HT-29 (cell line): ENCODE measurements at regions not wholly inside any gene's neighbourhood (a gene's known extent, or its start where the extent isn't known, plus 50 kb on each side); places are given as distances from the start of the nearest gene placed in this dataset.

ENCODE experiments used
- DNase-seq: peaks from one replicate; pipeline ENCODE4 v3.0.0-alpha.2; 2015; ENCODE audit warnings: low spot score

DNA sequence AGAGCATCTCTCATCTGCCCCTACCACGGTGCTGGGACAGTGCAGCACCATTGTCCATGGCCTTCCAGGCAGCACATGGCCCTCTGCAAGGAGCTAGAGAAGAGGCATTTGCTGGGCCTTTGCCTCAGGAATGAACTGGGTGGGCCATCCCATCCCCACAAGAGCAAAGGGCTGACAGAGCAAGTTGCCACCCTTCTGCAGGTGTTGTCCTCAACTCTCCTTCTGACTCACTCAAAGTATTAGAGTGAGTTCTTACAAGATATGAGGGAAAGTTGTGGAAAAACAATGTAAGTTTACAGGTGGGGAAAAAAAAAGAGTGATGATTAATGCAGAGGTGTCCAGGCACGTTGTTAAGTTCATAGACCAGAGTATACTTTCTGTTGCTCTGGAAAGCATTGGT lies 261.2 kb downstream of the SKIDA1 start:
- no peak for DNase-seq

GRCh38 chr10:21263839-21264238 lies 261.6 kb downstream of the SKIDA1 start:
- no peak for DNase-seq

DNA sequence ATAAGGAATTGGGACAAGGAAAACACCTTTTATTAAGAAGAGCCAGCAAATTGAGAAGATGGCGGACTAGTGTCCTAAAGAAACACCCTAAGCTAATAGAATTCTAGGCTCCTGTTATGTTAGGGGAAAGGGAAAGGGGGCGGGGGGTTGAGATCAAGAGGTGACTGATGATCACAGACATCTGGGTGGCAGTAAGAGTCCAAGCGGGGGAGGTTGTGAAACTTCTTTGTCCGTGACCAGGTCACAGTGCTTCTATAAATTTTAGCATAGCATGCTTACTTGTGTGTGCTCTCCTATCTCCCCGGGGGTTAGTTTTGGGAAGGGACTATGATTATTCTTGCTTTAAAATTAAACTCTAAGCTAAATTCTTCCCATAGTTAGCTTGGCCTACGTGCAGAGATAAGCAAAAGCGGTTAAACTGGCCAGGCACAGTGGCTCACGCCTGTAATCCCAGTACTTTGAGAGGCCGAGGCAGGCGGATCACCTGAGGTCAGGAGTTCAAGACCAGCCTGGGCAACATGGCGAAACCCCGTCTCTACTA lies 262.1 kb downstream of the SKIDA1 start:
- DNase-seq, result no peak

DNA sequence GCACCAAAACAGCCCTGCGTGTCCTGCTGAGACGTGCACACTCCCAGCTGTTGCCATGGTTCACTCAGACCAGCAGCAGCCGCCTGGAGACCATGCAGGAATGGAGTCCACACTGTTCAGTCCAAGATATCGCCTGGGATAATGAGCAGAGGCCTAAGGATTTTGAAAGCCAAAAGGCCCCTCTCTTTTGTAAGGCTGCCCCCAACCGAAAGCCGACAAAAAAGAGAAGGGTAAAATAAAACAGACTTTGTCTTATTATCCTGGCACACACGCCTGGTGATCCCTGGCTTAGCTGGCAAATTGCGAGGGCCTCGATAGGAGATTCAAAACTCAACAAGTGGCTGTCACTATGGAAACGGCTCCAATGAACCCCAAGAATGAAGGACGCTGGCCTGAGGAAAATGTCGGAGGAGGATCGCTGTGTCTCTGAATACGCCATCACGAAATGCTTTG lies 263.6 kb downstream of the SKIDA1 start:
- no peak for DNase-seq

- DNase-seq, result no peak
Measured at GRCh38 chr10:21260506-21261149, 264.9 kb downstream of the SKIDA1 start.

- no peak for DNase-seq
Measured at GRCh38 chr10:21260066-21260465, 265.4 kb downstream of the SKIDA1 start.

GRCh38 chr10:21257919-21258318 lies 267.6 kb downstream of the SKIDA1 start:
- no peak for DNase-seq

- DNase-seq, result no peak
Measured at GRCh38 chr10:21257191-21257590, 268.3 kb downstream of the SKIDA1 start.

DNA sequence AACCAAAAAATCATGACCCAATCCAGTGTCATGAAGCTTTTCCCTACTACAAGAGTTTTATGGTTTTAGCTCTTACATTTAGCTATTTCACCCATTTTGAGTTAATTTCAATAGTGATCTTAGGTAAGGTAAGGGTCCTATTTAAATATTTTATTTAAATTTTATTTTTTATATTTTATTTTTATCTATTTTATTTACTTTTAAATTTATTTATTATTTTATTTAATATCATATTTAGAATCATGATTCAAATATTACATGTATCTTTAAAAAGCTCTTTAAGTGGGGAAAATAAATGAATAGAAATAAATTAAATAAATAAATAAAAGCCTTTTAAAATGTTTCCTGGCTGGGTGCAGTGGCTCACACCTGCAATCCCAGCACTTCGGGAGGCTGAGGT lies 276.0 kb downstream of the SKIDA1 start:
- DNase-seq, result no peak

GRCh38 chr10:21247592-21247991 lies 277.9 kb downstream of the SKIDA1 start:
- no peak for DNase-seq

- no peak for DNase-seq
Measured at GRCh38 chr10:21246178-21246577, 279.3 kb downstream of the SKIDA1 start.

GRCh38 chr10:21243748-21244257 lies 281.7 kb downstream of the SKIDA1 start:
- no peak for DNase-seq

GRCh38 chr10:21242915-21243314 lies 282.6 kb downstream of the SKIDA1 start:
- no peak for DNase-seq

- DNase-seq, result no peak
Measured at GRCh38 chr10:21238717-21239116, 286.8 kb downstream of the SKIDA1 start.

GRCh38 chr10:21238044-21238443 lies 287.4 kb downstream of the SKIDA1 start:
- no peak for DNase-seq

DNA sequence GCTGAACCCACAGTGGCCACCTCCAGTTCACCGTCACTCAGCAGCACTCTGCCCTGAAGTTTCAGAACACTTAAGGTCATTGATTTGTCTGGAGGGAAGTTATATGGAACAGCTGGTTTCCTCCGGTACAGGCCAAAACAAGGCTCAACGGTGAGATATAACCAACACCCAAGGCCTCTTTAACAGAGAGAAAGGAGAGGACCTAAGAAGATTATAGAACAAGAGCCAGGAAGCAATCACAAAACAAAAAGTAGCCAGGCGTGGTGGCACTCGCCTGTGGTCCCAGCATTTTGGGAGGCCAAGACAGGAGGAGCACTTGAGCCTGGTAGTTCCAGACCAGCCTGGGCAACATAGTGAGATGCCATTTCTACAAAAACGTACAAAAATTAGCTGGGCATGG lies 290.7 kb downstream of the SKIDA1 start:
- DNase-seq, result no peak

DNA sequence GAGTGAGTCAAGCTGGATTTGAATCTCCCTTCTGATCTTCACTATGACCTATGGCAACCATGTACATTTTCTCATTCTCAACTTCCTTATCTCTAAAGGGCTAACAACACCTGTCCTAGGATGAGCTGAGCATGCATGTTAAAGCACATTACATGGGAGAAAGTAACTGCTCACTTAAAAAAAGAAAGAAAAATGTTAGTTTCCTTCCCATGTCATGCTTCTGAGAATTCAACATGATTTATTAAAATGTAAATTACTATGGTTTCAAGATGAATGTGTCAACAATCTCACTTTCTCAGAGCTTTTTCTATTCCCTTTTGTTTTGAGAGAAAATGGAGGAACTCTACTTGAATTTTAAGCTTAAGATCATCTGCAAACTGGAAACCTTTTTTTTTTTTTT lies 295.3 kb downstream of the SKIDA1 start:
- no peak for DNase-seq

DNA sequence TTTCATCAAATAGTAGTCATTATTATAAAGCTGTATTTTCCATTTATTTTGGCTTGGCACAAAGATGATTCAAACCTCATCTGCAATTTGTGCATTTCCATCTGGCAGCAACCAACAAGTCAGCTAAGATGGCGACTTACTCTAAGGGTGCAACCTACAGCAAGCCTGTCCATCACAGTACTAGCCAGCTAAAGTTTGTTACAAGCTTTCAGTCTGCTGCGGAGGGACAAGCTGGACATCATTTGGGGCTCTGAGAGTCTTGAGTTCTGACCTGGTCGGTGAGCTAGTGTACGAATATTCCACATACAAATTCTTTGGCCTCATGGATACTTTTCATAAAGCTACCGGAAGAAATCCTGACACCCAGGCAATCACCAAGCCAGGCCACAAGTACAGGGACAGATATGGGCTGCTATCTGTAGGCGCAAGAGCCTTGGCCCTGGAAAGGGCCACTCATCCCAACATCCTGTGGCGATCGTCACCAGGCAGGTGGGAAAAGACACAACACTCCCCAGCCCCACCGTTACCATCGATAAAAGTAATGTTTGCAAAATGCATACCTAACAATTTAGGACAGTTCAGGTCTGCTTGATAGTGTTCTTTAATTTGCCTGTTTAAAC lies 307.6 kb downstream of the SKIDA1 start:
- DNase-seq, result no peak

DNA sequence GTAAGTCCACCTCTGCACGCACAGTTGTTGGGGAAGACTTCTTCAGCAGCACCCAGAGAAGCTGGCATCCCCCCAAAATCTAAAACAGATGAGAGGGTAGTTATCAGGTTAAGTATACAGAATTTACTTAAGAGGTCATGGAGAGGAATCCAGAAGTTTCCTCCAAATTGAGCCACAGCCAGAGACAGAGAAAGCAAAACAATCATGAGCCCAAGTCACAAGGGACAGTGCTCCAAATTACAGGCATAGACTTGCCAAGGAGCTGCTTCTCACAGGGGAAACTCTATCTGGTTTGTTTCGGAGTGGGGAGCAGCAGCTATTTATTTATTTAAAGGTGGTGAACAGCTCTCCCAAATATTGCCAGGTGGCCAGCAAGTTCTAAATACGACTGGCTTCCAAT lies 308.4 kb downstream of the SKIDA1 start:
- no peak for DNase-seq

GRCh38 chr10:21214329-21214728 lies 311.2 kb downstream of the SKIDA1 start:
- DNase-seq, result no peak

- no peak for DNase-seq
Measured at GRCh38 chr10:21213381-21213780, 312.1 kb downstream of the SKIDA1 start.

DNA sequence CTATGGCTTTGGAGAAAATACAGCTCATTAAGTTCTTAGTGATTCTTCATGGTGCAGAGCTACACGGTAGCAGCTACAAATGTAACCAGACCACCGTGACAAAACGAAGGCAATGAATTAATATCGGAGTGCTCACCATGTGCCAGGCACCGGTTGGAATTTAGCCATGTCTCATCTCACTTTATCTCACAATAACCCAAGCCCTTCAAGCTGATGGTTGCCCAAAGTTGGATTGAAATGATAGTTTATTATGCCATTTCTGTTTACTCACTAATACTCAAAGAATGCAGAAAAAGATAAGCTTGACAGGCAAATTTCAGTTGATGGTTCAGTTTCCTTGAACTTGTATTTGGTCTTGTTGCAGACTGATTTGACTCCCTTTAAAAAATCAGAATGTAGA lies 312.6 kb downstream of the SKIDA1 start:
- DNase-seq, result no peak

GRCh38 chr10:21212348-21212747 lies 313.1 kb downstream of the SKIDA1 start:
- DNase-seq, result no peak
